Glutamatergic neuron (in vitro differentiated cells): ENCODE measurements at regions not wholly inside any gene's neighbourhood (a gene's known extent, or its start where the extent isn't known, plus 50 kb on each side); places are given as distances from the start of the nearest gene placed in this dataset.
"Not testable (repeated sequence)": the region's sequence is repeated elsewhere in the genome, so short reads cannot be mapped to it uniquely, and the experiment has no call there.

Experiments
- DNase-seq: peaks from one replicate; pipeline ENCODE4 v3.0.0; 2022
- H3K27ac Mint-ChIP-seq: one replicate; pipeline ENCODE4 v1.8.0; 2020; ENCODE audit warnings: mild to moderate bottlenecking, mixed read lengths, inconsistent platforms; ENCODE audit not compliant: unreplicated experiment
- H3K27me3 Mint-ChIP-seq: one replicate; pipeline ENCODE4 v1.8.0; 2020; ENCODE audit warnings: mild to moderate bottlenecking, moderate library complexity, mixed read lengths, inconsistent platforms; ENCODE audit not compliant: unreplicated experiment
- H3K36me3 Mint-ChIP-seq: one replicate; pipeline ENCODE4 v1.8.0; 2020; ENCODE audit warnings: mild to moderate bottlenecking, mixed read lengths, inconsistent platforms; ENCODE audit not compliant: unreplicated experiment
- H3K4me1 Mint-ChIP-seq: one replicate; pipeline ENCODE4 v1.8.0; 2020; ENCODE audit warnings: mild to moderate bottlenecking, low read depth, mixed read lengths, inconsistent platforms; ENCODE audit not compliant: unreplicated experiment
- H3K4me3 Mint-ChIP-seq: one replicate; pipeline ENCODE4 v1.8.0; 2020; ENCODE audit warnings: mild to moderate bottlenecking, mixed read lengths, inconsistent platforms; ENCODE audit not compliant: unreplicated experiment
- H3K9me3 Mint-ChIP-seq: one replicate; pipeline ENCODE4 v1.8.0; 2020; ENCODE audit warnings: mild to moderate bottlenecking, moderate library complexity, mixed read lengths, inconsistent platforms; ENCODE audit not compliant: unreplicated experiment
- CTCF ChIP-seq: fragments of 200-600 bp; sonication (generic); IDR thresholded peaks from one replicate; pipeline ENCODE4 v1.5.0; 2021; ENCODE audit not compliant: partially characterized antibody, unreplicated experiment

- no peak for TF ChIP-seq CTCF
- no peaks in the 10 kb centered on the region for H3K36me3 Mint-ChIP-seq
- no peak for DNase-seq
- H3K4me1 Mint-ChIP-seq: no peaks in the 10 kb centered on the region
- no peak overlapping the region for H3K4me3 Mint-ChIP-seq
- no peak overlapping the region for H3K27ac Mint-ChIP-seq
- peaks cover 1% of the 10 kb centered on the region for H3K27me3 Mint-ChIP-seq
- no peaks in the 10 kb centered on the region for H3K9me3 Mint-ChIP-seq
Measured at GRCh38 chr7:24113506-24113905, 170.5 kb upstream of the NPY start.

GRCh38 chr7:24115661-24116060 lies 168.3 kb upstream of the NPY start:
- TF ChIP-seq CTCF: no peak
- no peak overlapping the region for H3K27ac Mint-ChIP-seq
- H3K36me3 Mint-ChIP-seq: no peaks in the 10 kb centered on the region

DNA sequence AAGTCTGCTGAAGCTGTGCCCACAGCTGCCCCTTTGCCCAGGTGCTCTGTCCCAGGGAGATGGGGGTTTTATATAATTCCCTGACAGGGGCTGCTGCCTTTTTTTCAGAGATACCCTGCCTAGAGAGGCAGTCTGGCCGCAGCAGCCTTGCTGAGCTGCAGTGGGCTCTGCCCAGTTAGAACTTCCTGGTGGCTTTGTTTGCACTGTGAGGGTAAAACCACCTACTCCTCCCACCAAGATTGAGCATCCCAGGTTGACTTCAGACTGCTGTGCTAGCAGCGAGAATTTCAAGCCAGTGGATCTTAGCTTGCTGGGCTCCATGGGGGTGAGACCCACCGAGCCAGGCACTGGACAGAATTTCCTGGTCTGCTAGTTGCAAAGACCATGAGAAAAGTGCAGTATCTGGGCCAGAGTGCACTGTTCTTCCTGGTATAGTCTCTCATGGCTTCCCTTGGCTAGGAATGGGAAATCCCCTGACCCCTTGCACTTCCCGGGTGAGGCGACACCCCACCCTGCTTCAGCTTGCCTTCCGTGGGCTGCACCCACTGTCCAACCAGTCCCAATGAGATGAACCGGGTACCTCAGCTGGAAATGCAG lies 166.0 kb upstream of the NPY start:
- H3K36me3 Mint-ChIP-seq, H3K27ac Mint-ChIP-seq, H3K27me3 Mint-ChIP-seq, H3K4me1 Mint-ChIP-seq, H3K9me3 Mint-ChIP-seq, DNase-seq, H3K4me3 Mint-ChIP-seq: not testable (repeated sequence)

More at GRCh38 chr7:24115661-24116060, 168.3 kb upstream of the NPY start:
- Mint-ChIP-seq H3K27me3 (peaks cover 3% of the 10 kb centered on the region), H3K4me3 (no peak overlapping the region), H3K4me1 (no peaks in the 10 kb centered on the region), H3K9me3 (no peaks in the 10 kb centered on the region)
- no peak for DNase-seq

- Mint-ChIP-seq H3K4me3 (no peak overlapping the region), H3K9me3 (no peaks in the 10 kb centered on the region), H3K4me1 (no peaks in the 10 kb centered on the region), H3K27me3 (peaks cover 2% of the 10 kb centered on the region), H3K27ac (no peak overlapping the region), H3K36me3 (no peaks in the 10 kb centered on the region)
- TF ChIP-seq CTCF: no peak
- DNase-seq: no peak
Measured at GRCh38 chr7:24119852-24120251, 164.1 kb upstream of the NPY start.

GRCh38 chr7:24123076-24123475 lies 160.9 kb upstream of the NPY start:
- H3K4me3 Mint-ChIP-seq: no peak overlapping the region
- TF ChIP-seq CTCF: no peak
- H3K36me3 Mint-ChIP-seq: no peaks in the 10 kb centered on the region
- DNase-seq: no peak
- H3K4me1 Mint-ChIP-seq: no peaks in the 10 kb centered on the region
- H3K27ac Mint-ChIP-seq: no peak overlapping the region
- H3K27me3 Mint-ChIP-seq: peaks cover 2% of the 10 kb centered on the region
- no peaks in the 10 kb centered on the region for H3K9me3 Mint-ChIP-seq

GRCh38 chr7:24125765-24126164 lies 158.2 kb upstream of the NPY start:
- H3K27me3 Mint-ChIP-seq: no peaks in the 10 kb centered on the region
- no peak for TF ChIP-seq CTCF
- H3K4me1 Mint-ChIP-seq: no peaks in the 10 kb centered on the region
- no peak overlapping the region for H3K4me3 Mint-ChIP-seq
- H3K27ac Mint-ChIP-seq: no peak overlapping the region
- no peaks in the 10 kb centered on the region for H3K9me3 Mint-ChIP-seq
- DNase-seq: no peak
- no peaks in the 10 kb centered on the region for H3K36me3 Mint-ChIP-seq
